ENCODE measurements at regions not wholly inside any gene's neighbourhood (a gene's known extent, or its start where the extent isn't known, plus 50 kb on each side); places are given as distances from the start of the nearest gene placed in this dataset.

- no peak overlapping the region for H3K27ac ChIP-seq (ENCODE audit: control insufficient read depth, insufficient read depth, low read length)
- H4K20me1 ChIP-seq (ENCODE audit: control insufficient read depth, extremely low read depth, insufficient read depth, low read length) = no peaks in the 10 kb centered on the region
- no peak for DNase-seq (ENCODE audit: low read depth, low spot score)
- H3K4me3 ChIP-seq (ENCODE audit: control insufficient read depth in 2 of 3, extremely low read depth in 1 of 3, insufficient read depth in 2 of 3, low read depth in 1 of 3, low read length in 3 of 3) = no peak overlapping the region
- H3K9me3 ChIP-seq (ENCODE audit: control insufficient read depth, low read depth, low read length) = no peaks in the 10 kb centered on the region
- H3K79me2 ChIP-seq (ENCODE audit: control insufficient read depth, insufficient read depth, low read length) = no peaks in the 10 kb centered on the region
- no peak for TF ChIP-seq EZH2 (IDR thresholded peaks at IDR 0.05; ENCODE audit: low read length)
- TF ChIP-seq, protein P1, sequence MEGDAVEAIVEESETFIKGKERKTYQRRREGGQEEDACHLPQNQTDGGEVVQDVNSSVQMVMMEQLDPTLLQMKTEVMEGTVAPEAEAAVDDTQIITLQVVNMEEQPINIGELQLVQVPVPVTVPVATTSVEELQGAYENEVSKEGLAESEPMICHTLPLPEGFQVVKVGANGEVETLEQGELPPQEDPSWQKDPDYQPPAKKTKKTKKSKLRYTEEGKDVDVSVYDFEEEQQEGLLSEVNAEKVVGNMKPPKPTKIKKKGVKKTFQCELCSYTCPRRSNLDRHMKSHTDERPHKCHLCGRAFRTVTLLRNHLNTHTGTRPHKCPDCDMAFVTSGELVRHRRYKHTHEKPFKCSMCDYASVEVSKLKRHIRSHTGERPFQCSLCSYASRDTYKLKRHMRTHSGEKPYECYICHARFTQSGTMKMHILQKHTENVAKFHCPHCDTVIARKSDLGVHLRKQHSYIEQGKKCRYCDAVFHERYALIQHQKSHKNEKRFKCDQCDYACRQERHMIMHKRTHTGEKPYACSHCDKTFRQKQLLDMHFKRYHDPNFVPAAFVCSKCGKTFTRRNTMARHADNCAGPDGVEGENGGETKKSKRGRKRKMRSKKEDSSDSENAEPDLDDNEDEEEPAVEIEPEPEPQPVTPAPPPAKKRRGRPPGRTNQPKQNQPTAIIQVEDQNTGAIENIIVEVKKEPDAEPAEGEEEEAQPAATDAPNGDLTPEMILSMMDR (optimal IDR thresholded peaks at IDR 0.05 in 1 of 3, IDR thresholded peaks at IDR 0.05 in 1 of 3, conservative IDR thresholded peaks at IDR 0.05 in 1 of 3; ENCODE audit: extremely low read depth in 1 of 3, insufficient read depth in 2 of 3, low read length in 3 of 3) = no peak
- no peak for FAIRE-seq
- no peaks in the 10 kb centered on the region for H3K9me1 ChIP-seq (ENCODE audit: control insufficient read depth, extremely low read depth, insufficient read depth, low read length)
- dilution Hi-C loops (cut with MboI; ENCODE audit: extremely low pct_ligation_motif_present, low sequenced_read_pairs) = no loop called here
- no peak overlapping the region for H3K4me2 ChIP-seq (ENCODE audit: control insufficient read depth, extremely low read depth, insufficient read depth, low read depth, low read length)
- no peak overlapping the region for H2AFZ ChIP-seq (ENCODE audit: control insufficient read depth, low read length)
- H3K36me3 ChIP-seq (ENCODE audit: control insufficient read depth in 2 of 2, extremely low read depth in 1 of 2, insufficient read depth in 2 of 2, low read length in 2 of 2) = no peaks in the 10 kb centered on the region
- H3K4me1 ChIP-seq (ENCODE audit: control insufficient read depth, extremely low read depth, insufficient read depth, low read length) = peaks cover 8% of the 10 kb centered on the region
- no peak overlapping the region for H3K9ac ChIP-seq (ENCODE audit: control insufficient read depth, extremely low read depth, insufficient read depth, low read length)
- no peaks in the 10 kb centered on the region for H3K27me3 ChIP-seq (ENCODE audit: control insufficient read depth, extremely low read depth, insufficient read depth, low read length)
Observed at GRCh38 chr2:217079165-217079564, 219.3 kb upstream of the TNP1 start.

- FAIRE-seq = peak; percentile 9
- dilution Hi-C loops (cut with MboI; ENCODE audit: extremely low pct_ligation_motif_present, low sequenced_read_pairs) = no loop called here
- peak overlapping the region; percentile 19 for H2AFZ ChIP-seq (ENCODE audit: control insufficient read depth, low read length)
Observed at GRCh38 chr2:217077831-217078407, 218.1 kb upstream of the TNP1 start.

More at GRCh38 chr2:217077831-217078407, 218.1 kb upstream of the TNP1 start:
- TF ChIP-seq EZH2 (IDR thresholded peaks at IDR 0.05; ENCODE audit: low read length) = no peak
- TF ChIP-seq, protein P1 (optimal IDR thresholded peaks at IDR 0.05 in 1 of 3, IDR thresholded peaks at IDR 0.05 in 1 of 3, conservative IDR thresholded peaks at IDR 0.05 in 1 of 3; ENCODE audit: extremely low read depth in 1 of 3, insufficient read depth in 2 of 3, low read length in 3 of 3) = no peak
- no peaks in the 10 kb centered on the region for H4K20me1 ChIP-seq (ENCODE audit: control insufficient read depth, extremely low read depth, insufficient read depth, low read length)
- H3K4me2 ChIP-seq (ENCODE audit: control insufficient read depth, extremely low read depth, insufficient read depth, low read depth, low read length) = peak overlapping the region; percentile 11
- no peaks in the 10 kb centered on the region for H3K9me3 ChIP-seq (ENCODE audit: control insufficient read depth, low read depth, low read length)
- H3K27me3 ChIP-seq (ENCODE audit: control insufficient read depth, extremely low read depth, insufficient read depth, low read length) = no peaks in the 10 kb centered on the region
- H3K9ac ChIP-seq (ENCODE audit: control insufficient read depth, extremely low read depth, insufficient read depth, low read length) = no peak overlapping the region
- no peaks in the 10 kb centered on the region for H3K79me2 ChIP-seq (ENCODE audit: control insufficient read depth, insufficient read depth, low read length)
- no peak overlapping the region for H3K27ac ChIP-seq (ENCODE audit: control insufficient read depth, insufficient read depth, low read length)
- H3K9me1 ChIP-seq (ENCODE audit: control insufficient read depth, extremely low read depth, insufficient read depth, low read length) = no peaks in the 10 kb centered on the region
- H3K4me1 ChIP-seq (ENCODE audit: control insufficient read depth, extremely low read depth, insufficient read depth, low read length) = peaks cover 8% of the 10 kb centered on the region
- H3K36me3 ChIP-seq (ENCODE audit: control insufficient read depth in 2 of 2, extremely low read depth in 1 of 2, insufficient read depth in 2 of 2, low read length in 2 of 2) = no peaks in the 10 kb centered on the region
- no peak for DNase-seq (ENCODE audit: low read depth, low spot score)
- no peak overlapping the region for H3K4me3 ChIP-seq (ENCODE audit: control insufficient read depth in 2 of 3, extremely low read depth in 1 of 3, insufficient read depth in 2 of 3, low read depth in 1 of 3, low read length in 3 of 3)

Data from keratinocyte (primary cell).